ENCODE measurements at regions not wholly inside any gene's neighbourhood (a gene's known extent, or its start where the extent isn't known, plus 50 kb on each side); places are given as distances from the start of the nearest gene placed in this dataset.
"Not testable (repeated sequence)": the region's sequence is repeated elsewhere in the genome, so short reads cannot be mapped to it uniquely, and the experiment has no call there.

DNA sequence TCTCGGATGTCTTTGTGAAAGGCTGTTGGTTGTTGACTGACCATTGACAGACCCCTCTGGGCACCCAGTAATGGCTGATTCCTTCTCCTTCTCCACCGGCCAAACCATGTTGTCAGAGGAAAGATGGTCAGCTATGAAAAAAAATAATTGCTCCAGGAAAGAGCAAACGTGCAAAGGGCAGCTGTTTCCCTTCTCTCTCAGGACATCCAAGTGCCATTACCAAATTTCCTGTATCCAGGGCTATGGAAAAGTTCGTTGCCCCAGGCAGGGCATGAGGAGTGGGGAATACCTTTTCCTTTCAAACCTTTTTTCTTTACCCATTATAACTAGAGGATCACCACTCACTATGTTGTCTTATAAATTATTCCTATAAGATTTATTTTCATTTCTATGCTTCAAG, 321.5 kb upstream of the HNRNPA3 start:
- no peaks in the 10 kb centered on the region for H3K27me3 ChIP-seq (replicated peaks; ENCODE audit: control insufficient read depth, insufficient read depth, low read length)
- DNase-seq (ENCODE audit: extremely low read depth, insufficient read length) = no peak
- H3K36me3 ChIP-seq (ENCODE audit: control insufficient read depth, insufficient read depth, low read length) = no peaks in the 10 kb centered on the region
- H3K4me3 ChIP-seq (replicated peaks; ENCODE audit: low read depth, low read length) = no peak overlapping the region
- TF ChIP-seq, protein P1, sequence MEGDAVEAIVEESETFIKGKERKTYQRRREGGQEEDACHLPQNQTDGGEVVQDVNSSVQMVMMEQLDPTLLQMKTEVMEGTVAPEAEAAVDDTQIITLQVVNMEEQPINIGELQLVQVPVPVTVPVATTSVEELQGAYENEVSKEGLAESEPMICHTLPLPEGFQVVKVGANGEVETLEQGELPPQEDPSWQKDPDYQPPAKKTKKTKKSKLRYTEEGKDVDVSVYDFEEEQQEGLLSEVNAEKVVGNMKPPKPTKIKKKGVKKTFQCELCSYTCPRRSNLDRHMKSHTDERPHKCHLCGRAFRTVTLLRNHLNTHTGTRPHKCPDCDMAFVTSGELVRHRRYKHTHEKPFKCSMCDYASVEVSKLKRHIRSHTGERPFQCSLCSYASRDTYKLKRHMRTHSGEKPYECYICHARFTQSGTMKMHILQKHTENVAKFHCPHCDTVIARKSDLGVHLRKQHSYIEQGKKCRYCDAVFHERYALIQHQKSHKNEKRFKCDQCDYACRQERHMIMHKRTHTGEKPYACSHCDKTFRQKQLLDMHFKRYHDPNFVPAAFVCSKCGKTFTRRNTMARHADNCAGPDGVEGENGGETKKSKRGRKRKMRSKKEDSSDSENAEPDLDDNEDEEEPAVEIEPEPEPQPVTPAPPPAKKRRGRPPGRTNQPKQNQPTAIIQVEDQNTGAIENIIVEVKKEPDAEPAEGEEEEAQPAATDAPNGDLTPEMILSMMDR (IDR thresholded peaks at IDR 0.05; ENCODE audit: insufficient read depth, low read length, poor library complexity, severe bottlenecking) = no peak

DNA sequence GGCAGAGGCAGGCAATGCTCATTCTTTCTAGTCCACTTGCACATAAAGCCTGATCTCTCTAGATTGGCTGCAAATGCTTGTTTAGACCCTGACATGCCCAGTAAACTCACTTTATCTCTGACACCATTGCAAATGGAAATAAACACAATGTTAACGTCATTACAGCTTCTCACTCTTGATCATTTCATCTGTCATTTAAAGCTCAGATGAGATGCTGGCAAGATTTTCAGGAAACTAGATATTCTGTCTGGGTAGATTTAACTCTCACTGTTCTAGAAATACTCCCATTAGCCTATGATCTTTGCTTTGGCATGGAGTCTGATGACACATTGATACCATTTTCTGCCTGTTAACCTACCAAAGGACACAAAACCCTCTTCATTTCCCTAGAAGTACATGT, 320.7 kb upstream of the HNRNPA3 start:
- no peak overlapping the region for H3K4me3 ChIP-seq (replicated peaks; ENCODE audit: low read depth, low read length)
- TF ChIP-seq, protein P1 (IDR thresholded peaks at IDR 0.05; ENCODE audit: insufficient read depth, low read length, poor library complexity, severe bottlenecking) = no peak
- DNase-seq (ENCODE audit: extremely low read depth, insufficient read length) = no peak
- H3K27me3 ChIP-seq (replicated peaks; ENCODE audit: control insufficient read depth, insufficient read depth, low read length) = no peaks in the 10 kb centered on the region
- no peaks in the 10 kb centered on the region for H3K36me3 ChIP-seq (ENCODE audit: control insufficient read depth, insufficient read depth, low read length)

DNA sequence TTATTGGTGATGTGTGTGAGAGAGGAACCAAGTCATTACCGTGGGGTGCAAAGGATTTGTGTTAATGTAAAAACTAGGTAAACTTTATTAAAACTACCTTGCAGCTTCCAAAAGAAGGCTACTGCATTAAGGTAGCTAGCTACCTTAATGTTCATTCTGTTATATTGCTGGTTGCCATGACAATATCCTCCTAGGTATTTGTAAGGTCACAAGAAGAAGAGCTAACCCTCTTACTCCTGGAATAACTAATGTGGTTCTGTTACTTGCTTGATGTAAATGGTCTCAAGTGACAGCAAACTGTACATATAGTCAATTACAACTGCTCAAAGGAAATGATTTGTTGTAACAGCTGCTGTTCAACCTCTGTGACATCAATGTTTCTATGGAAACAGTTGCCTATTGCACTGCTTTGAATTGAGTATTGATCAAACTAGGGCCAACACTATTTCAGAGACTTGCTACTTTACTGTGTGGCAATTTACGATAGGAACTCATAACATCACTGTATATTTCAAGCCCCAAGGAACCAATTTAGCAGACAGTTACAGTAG, 319.8 kb upstream of the HNRNPA3 start:
- no peak overlapping the region for H3K4me3 ChIP-seq (replicated peaks; ENCODE audit: low read depth, low read length)
- no peaks in the 10 kb centered on the region for H3K36me3 ChIP-seq (ENCODE audit: control insufficient read depth, insufficient read depth, low read length)
- H3K27me3 ChIP-seq (replicated peaks; ENCODE audit: control insufficient read depth, insufficient read depth, low read length) = no peaks in the 10 kb centered on the region
- TF ChIP-seq, protein P1 (IDR thresholded peaks at IDR 0.05; ENCODE audit: insufficient read depth, low read length, poor library complexity, severe bottlenecking) = no peak
- DNase-seq (ENCODE audit: extremely low read depth, insufficient read length) = no peak

DNA sequence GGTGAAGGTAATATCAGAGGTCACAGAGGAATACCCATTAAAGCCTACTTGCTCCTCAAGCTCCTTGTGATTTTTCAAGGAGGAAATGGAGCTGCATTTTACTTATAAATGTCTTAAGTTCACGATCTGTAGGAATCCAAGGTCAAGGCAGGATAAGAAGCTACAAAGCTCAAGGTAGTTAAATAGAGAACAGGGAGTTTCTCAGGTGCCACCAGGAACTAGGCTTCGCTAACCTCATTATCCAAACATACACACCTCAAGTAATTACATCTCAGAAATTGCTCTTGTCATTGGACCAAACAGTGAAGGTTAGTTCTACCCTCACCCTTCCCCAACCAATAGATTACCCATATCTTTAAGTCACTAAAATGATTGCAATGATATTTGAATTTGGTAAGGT, 317.4 kb upstream of the HNRNPA3 start:
- no peak overlapping the region for H3K4me3 ChIP-seq (replicated peaks; ENCODE audit: low read depth, low read length)

DNA sequence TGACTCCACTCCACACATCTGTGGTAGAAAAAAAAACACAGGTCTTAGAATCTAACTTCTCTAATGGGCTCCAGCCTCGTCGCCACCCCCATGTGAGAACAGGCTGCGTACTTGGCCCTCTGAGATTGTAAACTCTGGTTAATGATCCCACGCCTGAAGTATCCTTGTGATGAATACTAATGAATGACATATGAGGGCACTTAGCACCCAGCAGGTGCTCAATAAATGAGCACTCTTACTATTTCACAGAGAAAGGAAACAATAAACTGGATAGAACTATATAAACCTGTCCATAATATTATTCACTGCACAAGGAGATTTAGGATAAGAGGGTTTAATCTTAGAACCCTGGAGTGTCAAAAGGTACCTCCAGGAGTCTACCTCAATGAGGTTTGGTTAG, 310.1 kb upstream of the HNRNPA3 start:
- TF ChIP-seq, protein P1 (IDR thresholded peaks at IDR 0.05; ENCODE audit: insufficient read depth, low read length, poor library complexity, severe bottlenecking) = no peak
- H3K36me3 ChIP-seq (ENCODE audit: control insufficient read depth, insufficient read depth, low read length) = no peaks in the 10 kb centered on the region
- no peak for DNase-seq (ENCODE audit: extremely low read depth, insufficient read length)
- no peaks in the 10 kb centered on the region for H3K27me3 ChIP-seq (replicated peaks; ENCODE audit: control insufficient read depth, insufficient read depth, low read length)
- no peak overlapping the region for H3K4me3 ChIP-seq (replicated peaks; ENCODE audit: low read depth, low read length)

More for the DNA sequence above, 317.4 kb upstream of the HNRNPA3 start:
- TF ChIP-seq, protein P1 (IDR thresholded peaks at IDR 0.05; ENCODE audit: insufficient read depth, low read length, poor library complexity, severe bottlenecking) = no peak
- no peak for DNase-seq (ENCODE audit: extremely low read depth, insufficient read length)
- no peaks in the 10 kb centered on the region for H3K27me3 ChIP-seq (replicated peaks; ENCODE audit: control insufficient read depth, insufficient read depth, low read length)
- H3K36me3 ChIP-seq (ENCODE audit: control insufficient read depth, insufficient read depth, low read length) = no peaks in the 10 kb centered on the region

DNA sequence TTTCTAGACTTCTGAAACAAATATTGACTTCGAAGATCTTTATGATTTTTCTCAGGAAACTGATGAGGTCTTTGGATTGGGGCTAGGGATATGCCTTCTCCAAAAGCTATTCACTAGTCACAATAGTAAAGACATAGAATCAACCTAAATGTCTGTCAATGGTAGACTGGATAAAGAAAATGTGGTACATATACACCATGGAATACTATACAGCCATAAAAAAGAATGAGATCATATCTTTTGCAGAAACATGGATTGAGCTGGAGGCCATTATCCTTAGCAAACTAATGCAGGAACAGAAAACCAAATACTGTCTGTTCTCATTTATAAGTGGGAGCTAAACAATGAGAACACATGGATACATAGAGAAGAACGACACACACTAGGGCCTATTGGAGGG, 308.5 kb upstream of the HNRNPA3 start:
- H3K36me3 ChIP-seq (ENCODE audit: control insufficient read depth, insufficient read depth, low read length); H3K4me3 ChIP-seq (replicated peaks; ENCODE audit: low read depth, low read length); DNase-seq (ENCODE audit: extremely low read depth, insufficient read length); H3K27me3 ChIP-seq (replicated peaks; ENCODE audit: control insufficient read depth, insufficient read depth, low read length): not testable (repeated sequence)

Data from GM06990 (cell line).